GM13976 (cell line): ENCODE measurements at regions not wholly inside any gene's neighbourhood (a gene's known extent, or its start where the extent isn't known, plus 50 kb on each side); places are given as distances from the start of the nearest gene placed in this dataset.

Experiments used
- DNase-seq: peaks from one replicate; pipeline ENCODE4 v3.0.0; 2012; ENCODE audit warnings: low spot score
- in situ Hi-C: fragments of 300-500 bp; cut with MboI; formaldehyde crosslinking; loops from one replicate; pipeline ENCODE4 v1.12.0; 2022; ENCODE audit warnings: low sequenced_read_pairs, mixed read lengths, inconsistent platforms; ENCODE audit not compliant: unreplicated experiment
- TF ChIP-seq, protein P1 (sequence below): IDR thresholded peaks from 2 replicates; pipeline ENCODE4 v1.5.1; 2012; ENCODE audit warnings: borderline replicate concordance, mild to moderate bottlenecking; ENCODE audit not compliant: insufficient read depth; ENCODE audit errors: extremely low read depth, missing control alignments, control extremely low read depth

DNA sequence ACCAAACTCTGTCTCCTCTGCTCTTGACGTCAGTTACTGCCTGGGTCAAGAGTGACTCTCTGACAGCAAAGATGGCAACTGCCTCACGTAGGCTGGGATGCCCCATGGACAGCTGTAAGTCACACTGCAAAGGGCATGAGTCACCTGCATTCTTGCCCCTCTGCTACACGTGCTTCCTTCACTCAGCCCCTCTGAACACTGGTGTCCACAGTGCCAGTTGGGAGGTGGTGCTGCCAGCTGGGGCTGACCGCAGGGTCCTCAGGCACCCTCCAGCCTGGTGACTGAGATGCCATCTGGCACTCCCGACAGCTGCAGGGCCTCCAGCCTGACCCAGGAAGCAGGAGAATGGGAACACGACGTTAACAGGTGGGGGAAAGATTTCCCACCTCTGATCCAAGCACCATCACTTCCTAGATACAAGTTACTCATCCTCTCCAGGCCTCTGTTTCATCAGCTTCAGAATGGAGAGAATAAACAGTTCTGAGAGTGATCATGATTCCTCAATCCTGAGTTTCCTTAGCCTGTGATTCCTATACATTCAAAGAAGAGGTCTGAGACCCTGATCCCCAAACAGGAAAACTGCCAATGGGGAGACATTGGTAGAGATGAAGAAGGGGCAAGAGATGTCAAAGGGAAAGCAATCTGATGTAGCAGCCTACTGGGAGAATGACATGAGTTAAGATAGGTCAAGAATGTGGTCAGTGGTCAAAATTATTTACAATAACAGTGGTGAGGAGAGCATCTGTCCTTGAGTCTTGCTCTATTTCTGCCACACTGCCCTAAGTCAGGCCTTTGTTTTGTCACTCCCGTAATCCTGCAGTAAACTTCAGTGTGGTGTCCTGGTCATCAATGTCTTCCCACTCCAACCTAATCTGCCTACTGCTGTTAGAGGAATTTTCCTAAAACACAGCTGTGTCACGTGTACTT, 86.1 kb upstream of the BCL6 start:
- TF ChIP-seq, protein P1, sequence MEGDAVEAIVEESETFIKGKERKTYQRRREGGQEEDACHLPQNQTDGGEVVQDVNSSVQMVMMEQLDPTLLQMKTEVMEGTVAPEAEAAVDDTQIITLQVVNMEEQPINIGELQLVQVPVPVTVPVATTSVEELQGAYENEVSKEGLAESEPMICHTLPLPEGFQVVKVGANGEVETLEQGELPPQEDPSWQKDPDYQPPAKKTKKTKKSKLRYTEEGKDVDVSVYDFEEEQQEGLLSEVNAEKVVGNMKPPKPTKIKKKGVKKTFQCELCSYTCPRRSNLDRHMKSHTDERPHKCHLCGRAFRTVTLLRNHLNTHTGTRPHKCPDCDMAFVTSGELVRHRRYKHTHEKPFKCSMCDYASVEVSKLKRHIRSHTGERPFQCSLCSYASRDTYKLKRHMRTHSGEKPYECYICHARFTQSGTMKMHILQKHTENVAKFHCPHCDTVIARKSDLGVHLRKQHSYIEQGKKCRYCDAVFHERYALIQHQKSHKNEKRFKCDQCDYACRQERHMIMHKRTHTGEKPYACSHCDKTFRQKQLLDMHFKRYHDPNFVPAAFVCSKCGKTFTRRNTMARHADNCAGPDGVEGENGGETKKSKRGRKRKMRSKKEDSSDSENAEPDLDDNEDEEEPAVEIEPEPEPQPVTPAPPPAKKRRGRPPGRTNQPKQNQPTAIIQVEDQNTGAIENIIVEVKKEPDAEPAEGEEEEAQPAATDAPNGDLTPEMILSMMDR: no peak
- in situ Hi-C loops: no loop called here
- DNase-seq: no peak

DNA sequence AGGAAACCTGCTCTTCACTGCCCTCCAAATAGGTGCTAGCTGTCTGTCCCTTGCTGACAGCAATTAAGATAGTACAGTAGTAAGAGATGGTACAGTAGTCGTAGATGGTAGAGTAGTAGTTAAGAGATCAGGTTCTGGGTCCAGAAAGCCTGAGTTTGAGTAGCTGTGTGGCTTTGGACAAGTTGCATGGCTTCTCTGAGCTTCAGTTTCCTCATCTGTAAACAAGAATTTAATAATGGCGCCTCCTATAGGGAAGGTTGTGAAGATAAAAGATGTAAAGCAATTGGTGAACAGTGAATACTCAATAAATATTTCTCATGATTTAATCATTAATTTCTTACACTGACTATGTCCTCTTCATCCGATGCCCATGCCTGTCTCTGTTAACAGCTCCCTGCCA, 86.9 kb upstream of the BCL6 start:
- DNase-seq: no peak
- in situ Hi-C loops: no loop called here
- TF ChIP-seq, protein P1: no peak

DNA sequence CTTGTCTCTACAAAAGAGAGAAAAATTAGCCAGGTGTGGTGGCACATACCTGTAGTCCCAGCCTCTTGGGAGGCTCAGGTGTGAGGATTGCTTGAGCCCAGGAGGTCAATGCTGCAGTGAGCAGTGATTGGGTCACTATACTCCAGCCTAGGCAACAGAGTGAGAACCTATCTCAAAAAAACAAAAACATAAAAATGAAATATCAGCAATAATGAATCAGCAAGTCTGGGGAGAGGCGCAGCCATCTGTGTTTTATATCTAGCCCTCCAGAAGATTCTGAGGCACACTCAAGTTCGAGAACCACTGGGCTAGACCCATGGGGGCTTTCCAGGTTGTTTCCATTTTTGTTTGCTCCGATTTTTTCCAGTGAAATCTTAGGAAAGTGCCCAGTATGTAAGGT, 88.1 kb upstream of the BCL6 start:
- TF ChIP-seq, protein P1: no peak

DNA sequence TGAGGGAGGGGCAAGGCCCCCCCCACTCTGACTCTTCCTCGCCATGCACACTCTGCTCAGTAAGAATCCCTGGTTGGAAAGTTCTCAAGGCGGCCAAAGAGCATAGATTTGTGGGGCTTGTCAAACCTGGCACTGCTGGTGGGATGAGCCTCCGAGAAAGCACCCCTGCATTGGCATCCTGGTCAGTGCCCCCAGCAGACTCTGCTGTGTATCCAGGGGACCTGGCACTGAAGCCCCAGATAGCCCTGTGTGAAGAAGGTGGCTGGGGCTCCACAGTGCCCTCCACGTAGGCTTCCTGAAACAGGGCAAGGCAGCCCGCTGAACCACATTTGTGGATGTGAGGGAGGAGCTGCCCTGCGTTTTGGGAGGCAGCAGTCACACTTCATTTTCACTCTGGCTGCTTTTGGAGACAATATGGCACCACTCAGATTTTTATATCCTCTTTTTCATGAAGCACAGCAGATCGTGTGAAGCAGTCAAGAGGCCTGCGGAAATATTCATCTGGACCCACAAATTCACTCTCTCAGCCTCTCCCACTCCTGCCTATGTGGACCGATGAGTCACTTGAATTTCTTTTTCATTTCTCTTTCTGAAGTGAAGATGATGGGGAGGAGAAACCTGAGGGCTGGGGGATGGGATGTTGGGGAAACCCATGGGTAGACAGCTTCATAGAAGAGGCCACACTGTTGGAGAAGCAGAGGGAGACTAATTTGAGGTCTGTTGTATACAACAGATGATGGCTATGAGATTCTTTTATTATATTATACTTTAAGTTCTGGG, 88.7 kb upstream of the BCL6 start:
- in situ Hi-C loops: no loop called here
- DNase-seq: no peak

More for the DNA sequence above, 88.1 kb upstream of the BCL6 start:
- no peak for DNase-seq
- in situ Hi-C loops: no loop called here

DNA sequence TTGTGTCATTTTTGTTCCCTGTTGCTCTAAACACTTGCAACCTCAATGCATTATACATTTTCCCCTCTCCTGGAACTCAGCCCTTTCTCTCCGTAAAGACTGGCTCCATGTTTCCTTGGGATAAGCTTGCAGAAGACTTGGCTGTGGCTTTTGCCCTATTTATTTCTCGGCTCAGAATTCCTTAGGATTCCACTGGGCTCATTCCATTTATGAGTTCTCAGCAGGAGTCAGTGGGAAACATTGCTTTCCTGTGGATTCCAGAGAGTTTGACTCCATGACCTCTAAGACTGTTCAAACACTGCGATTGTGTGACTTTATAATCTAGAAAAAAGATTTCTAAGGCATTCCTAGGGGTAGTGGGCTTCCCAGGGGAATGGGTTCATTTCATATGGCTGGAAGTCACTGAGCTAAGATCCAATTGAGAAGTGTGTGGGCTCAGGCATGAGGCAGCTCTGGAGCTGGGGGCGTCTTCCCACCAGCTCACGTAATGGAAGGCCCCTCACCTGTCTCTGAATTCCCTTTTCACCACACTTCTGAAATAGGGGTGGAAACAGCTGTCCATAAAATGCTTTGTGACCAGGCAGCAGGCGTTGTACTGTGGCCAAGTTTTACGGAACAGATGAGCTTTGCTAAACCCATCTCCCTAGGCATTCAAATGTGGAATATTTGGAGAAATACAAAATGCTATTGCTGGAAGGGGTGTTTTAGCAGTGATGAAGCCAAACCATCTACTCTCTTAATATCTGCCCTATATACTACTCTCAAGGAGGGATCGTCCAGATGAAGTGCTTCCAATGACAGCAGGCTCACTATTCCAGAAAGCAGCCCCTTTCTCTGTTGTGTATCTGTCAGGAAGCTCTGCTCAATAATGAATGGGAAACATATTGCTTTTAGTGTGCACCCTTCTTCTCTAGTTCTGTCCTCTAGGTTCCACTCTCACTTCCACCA, 91.8 kb upstream of the BCL6 start:
- TF ChIP-seq, protein P1: no peak
- in situ Hi-C loops: no loop called here
- no peak for DNase-seq

More for the DNA sequence above, 88.7 kb upstream of the BCL6 start:
- TF ChIP-seq, protein P1: no peak
